GM23338 (cell line): ENCODE measurements at regions not wholly inside any gene's neighbourhood (a gene's known extent, or its start where the extent isn't known, plus 50 kb on each side); places are given as distances from the start of the nearest gene placed in this dataset.

Experiments
- ATAC-seq: fragments of 200-7000 bp; cut with Tn5 transposase; 3 replicates; pipeline ENCODE4 v1.9.1; 2020
- DNase-seq: peaks from one replicate; pipeline ENCODE4 v3.0.0-alpha.2; 2015; ENCODE audit warnings: low spot score
- H2AFZ ChIP-seq: fragments of 200-600 bp; sonication (generic); 2 replicates; pipeline ENCODE4 v1.8.0; 2016; ENCODE audit warnings: antibody characterized with exemption, mild to moderate bottlenecking, moderate library complexity
- H3F3A ChIP-seq: fragments of 200-600 bp; sonication (generic); replicated peaks from 2 replicates; pipeline ENCODE4 v1.8.0; 2017; ENCODE audit warnings: antibody characterized with exemption, mixed run types, low read depth
- H3K27ac ChIP-seq: fragments of 200-600 bp; sonication (generic); 2 replicates; pipeline ENCODE4 v1.6.1; 2016; ENCODE audit warnings: low read depth
- H3K27me3 ChIP-seq: fragments of 200-600 bp; sonication (generic); 2 replicates; pipeline ENCODE4 v1.8.0; 2016; ENCODE audit warnings: mild to moderate bottlenecking, mixed run types, moderate library complexity; ENCODE audit not compliant: insufficient read depth
- H3K36me3 ChIP-seq: fragments of 200-600 bp; sonication (generic); 2 replicates; pipeline ENCODE4 v1.8.0; 2016; ENCODE audit warnings: mild to moderate bottlenecking; ENCODE audit not compliant: insufficient read depth
- H3K4me1 ChIP-seq: fragments of 200-600 bp; sonication (generic); 2 replicates; pipeline ENCODE4 v1.8.0; 2016; ENCODE audit warnings: mild to moderate bottlenecking, moderate library complexity; ENCODE audit not compliant: insufficient read depth
- H3K4me2 ChIP-seq: fragments of 200-600 bp; sonication (generic); 2 replicates; pipeline ENCODE4 v1.7.1; 2017; ENCODE audit warnings: mixed run types
- H3K4me3 ChIP-seq: fragments of 200-600 bp; sonication (generic); 2 replicates; pipeline ENCODE4 v1.6.1; 2016; ENCODE audit warnings: mixed run types
- H3K79me2 ChIP-seq: fragments of 200-600 bp; sonication (generic); replicated peaks from 2 replicates; pipeline ENCODE4 v1.8.0; 2017; ENCODE audit warnings: mild to moderate bottlenecking; ENCODE audit not compliant: insufficient read depth
- H3K9me2 ChIP-seq: fragments of 200-600 bp; sonication (generic); 2 replicates; pipeline ENCODE4 v1.8.0; 2017; ENCODE audit not compliant: insufficient read depth
- H4K20me1 ChIP-seq: fragments of 200-600 bp; sonication (generic); replicated peaks from 2 replicates; pipeline ENCODE4 v1.8.0; 2017; ENCODE audit warnings: mild to moderate bottlenecking; ENCODE audit not compliant: insufficient read depth
- H3K27ac Mint-ChIP-seq: 2 replicates; pipeline ENCODE4 v1.8.0; 2020; ENCODE audit warnings: inconsistent platforms, mild to moderate bottlenecking, moderate library complexity, mixed read lengths
- H3K27me3 Mint-ChIP-seq: 3 replicates; pipeline ENCODE4 v1.8.0; 2022; ENCODE audit warnings: low read depth, mild to moderate bottlenecking, moderate library complexity, mixed read lengths, inconsistent platforms; ENCODE audit not compliant: insufficient read depth, poor library complexity
- H3K36me3 Mint-ChIP-seq: 3 replicates; pipeline ENCODE4 v1.8.0; 2021; ENCODE audit warnings: low read depth, mild to moderate bottlenecking, inconsistent platforms, moderate library complexity, mixed read lengths
- H3K4me1 Mint-ChIP-seq: 3 replicates; pipeline ENCODE4 v1.8.0; 2020; ENCODE audit warnings: mild to moderate bottlenecking, inconsistent platforms, mixed read lengths
- H3K4me3 Mint-ChIP-seq: 3 replicates; pipeline ENCODE4 v1.8.0; 2021; ENCODE audit warnings: moderate library complexity, mild to moderate bottlenecking, inconsistent platforms, mixed read lengths
- H3K9me3 Mint-ChIP-seq: 3 replicates; pipeline ENCODE4 v1.8.0; 2020; ENCODE audit warnings: moderate library complexity, mild to moderate bottlenecking, inconsistent platforms, mixed read lengths
- EZH2 ChIP-seq: fragments of 200-600 bp; sonication (generic); IDR thresholded peaks from one replicate; pipeline ENCODE4 v1.8.0; 2017; ENCODE audit warnings: antibody characterized with exemption, mild to moderate bottlenecking, low read depth; ENCODE audit not compliant: unreplicated experiment
- EZH2phosphoT487 ChIP-seq: fragments of 200-600 bp; sonication (generic); IDR thresholded peaks from one replicate; pipeline ENCODE4 v1.8.1; 2018; ENCODE audit warnings: antibody characterized with exemption; ENCODE audit not compliant: unreplicated experiment
- POLR2AphosphoS5 ChIP-seq: IDR thresholded peaks from 2 replicates; pipeline ENCODE4 v1.6.1; 2016; ENCODE audit warnings: antibody characterized with exemption, low read depth
- STAT1 ChIP-seq: IDR thresholded peaks from one replicate; pipeline ENCODE4 v1.6.1; 2016; ENCODE audit warnings: antibody characterized with exemption; ENCODE audit not compliant: unreplicated experiment
- ZNF331 ChIP-seq: fragments of 250-450 bp; sonication (Bioruptor Pico); IDR thresholded peaks from 2 replicates; pipeline ENCODE4 v1.5.0; 2020; ENCODE audit warnings: low read depth, mild to moderate bottlenecking, moderate library complexity
- TF ChIP-seq, protein P1 (sequence below): fragments of 250-450 bp; sonication (Bioruptor Pico); IDR thresholded peaks from 2 replicates; pipeline ENCODE4 v1.5.0; 2020; ENCODE audit warnings: mild to moderate bottlenecking, moderate library complexity
- TF ChIP-seq, protein P2 (sequence below): IDR thresholded peaks from 2 replicates; pipeline ENCODE4 v1.6.1; 2016; ENCODE audit warnings: antibody characterized with exemption
- TF ChIP-seq, protein P3 (sequence below), 2 experiments: fragments of 200-600 bp in 1 of 2; sonication (generic) in 1 of 2; conservative IDR thresholded peaks; 2 replicates each; pipeline versions ENCODE4 v1.5.1 to v1.6.1; 2016 to 2017; ENCODE audit warnings: antibody characterized with exemption in 2 of 2, low read depth in 2 of 2, mild to moderate bottlenecking in 2 of 2, moderate library complexity in 1 of 2
- TF ChIP-seq, protein P4 (sequence below): IDR thresholded peaks from one replicate; pipeline ENCODE4 v1.6.1; 2018; ENCODE audit warnings: antibody characterized with exemption; ENCODE audit not compliant: unreplicated experiment

DNA sequence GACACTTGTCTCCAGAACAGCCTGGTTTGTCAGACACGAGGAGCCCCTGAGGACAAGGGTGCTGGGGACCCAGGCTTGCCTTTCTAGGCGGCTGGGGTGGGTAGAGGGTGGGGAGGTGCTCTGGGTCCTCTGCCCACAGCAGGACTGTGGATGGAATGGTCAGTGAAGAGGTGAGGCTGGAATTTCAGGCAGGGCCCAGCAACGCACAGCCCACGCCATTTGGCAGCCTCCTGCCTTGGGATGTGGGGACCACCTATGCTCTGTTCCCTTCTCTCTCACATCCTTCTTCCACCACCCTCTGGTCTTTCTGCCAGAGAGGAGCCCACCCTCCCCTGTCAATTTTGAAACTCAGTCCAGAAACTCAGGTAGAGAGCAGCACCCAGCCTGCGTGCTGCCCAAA lies 103.2 kb downstream of the CXCL12 start:
- Mint-ChIP-seq H3K27ac (no peak overlapping the region), H3K36me3 (no peaks in the 10 kb centered on the region), H3K27me3 (peaks cover 3% of the 10 kb centered on the region), H3K9me3 (peaks cover 6% of the 10 kb centered on the region; the same call in 2 of the 3 replicates), H3K4me1 (peaks cover 15% of the 10 kb centered on the region), H3K4me3 (no peak overlapping the region)
- no peak overlapping the region for H3K27ac ChIP-seq
- H2AFZ ChIP-seq, result no peak overlapping the region
- 0 out of 2 replicates have a peak, but pooled peaks cover 4% of the 10 kb centered on the region for H3K4me1 ChIP-seq
- no peaks in the 10 kb centered on the region for H3K36me3 ChIP-seq
- no peak overlapping the region for H3K4me2 ChIP-seq
- H3F3A ChIP-seq, result no peaks in the 10 kb centered on the region
- ATAC-seq (no peak), DNase-seq (no peak)
- TF ChIP-seq, protein P1, sequence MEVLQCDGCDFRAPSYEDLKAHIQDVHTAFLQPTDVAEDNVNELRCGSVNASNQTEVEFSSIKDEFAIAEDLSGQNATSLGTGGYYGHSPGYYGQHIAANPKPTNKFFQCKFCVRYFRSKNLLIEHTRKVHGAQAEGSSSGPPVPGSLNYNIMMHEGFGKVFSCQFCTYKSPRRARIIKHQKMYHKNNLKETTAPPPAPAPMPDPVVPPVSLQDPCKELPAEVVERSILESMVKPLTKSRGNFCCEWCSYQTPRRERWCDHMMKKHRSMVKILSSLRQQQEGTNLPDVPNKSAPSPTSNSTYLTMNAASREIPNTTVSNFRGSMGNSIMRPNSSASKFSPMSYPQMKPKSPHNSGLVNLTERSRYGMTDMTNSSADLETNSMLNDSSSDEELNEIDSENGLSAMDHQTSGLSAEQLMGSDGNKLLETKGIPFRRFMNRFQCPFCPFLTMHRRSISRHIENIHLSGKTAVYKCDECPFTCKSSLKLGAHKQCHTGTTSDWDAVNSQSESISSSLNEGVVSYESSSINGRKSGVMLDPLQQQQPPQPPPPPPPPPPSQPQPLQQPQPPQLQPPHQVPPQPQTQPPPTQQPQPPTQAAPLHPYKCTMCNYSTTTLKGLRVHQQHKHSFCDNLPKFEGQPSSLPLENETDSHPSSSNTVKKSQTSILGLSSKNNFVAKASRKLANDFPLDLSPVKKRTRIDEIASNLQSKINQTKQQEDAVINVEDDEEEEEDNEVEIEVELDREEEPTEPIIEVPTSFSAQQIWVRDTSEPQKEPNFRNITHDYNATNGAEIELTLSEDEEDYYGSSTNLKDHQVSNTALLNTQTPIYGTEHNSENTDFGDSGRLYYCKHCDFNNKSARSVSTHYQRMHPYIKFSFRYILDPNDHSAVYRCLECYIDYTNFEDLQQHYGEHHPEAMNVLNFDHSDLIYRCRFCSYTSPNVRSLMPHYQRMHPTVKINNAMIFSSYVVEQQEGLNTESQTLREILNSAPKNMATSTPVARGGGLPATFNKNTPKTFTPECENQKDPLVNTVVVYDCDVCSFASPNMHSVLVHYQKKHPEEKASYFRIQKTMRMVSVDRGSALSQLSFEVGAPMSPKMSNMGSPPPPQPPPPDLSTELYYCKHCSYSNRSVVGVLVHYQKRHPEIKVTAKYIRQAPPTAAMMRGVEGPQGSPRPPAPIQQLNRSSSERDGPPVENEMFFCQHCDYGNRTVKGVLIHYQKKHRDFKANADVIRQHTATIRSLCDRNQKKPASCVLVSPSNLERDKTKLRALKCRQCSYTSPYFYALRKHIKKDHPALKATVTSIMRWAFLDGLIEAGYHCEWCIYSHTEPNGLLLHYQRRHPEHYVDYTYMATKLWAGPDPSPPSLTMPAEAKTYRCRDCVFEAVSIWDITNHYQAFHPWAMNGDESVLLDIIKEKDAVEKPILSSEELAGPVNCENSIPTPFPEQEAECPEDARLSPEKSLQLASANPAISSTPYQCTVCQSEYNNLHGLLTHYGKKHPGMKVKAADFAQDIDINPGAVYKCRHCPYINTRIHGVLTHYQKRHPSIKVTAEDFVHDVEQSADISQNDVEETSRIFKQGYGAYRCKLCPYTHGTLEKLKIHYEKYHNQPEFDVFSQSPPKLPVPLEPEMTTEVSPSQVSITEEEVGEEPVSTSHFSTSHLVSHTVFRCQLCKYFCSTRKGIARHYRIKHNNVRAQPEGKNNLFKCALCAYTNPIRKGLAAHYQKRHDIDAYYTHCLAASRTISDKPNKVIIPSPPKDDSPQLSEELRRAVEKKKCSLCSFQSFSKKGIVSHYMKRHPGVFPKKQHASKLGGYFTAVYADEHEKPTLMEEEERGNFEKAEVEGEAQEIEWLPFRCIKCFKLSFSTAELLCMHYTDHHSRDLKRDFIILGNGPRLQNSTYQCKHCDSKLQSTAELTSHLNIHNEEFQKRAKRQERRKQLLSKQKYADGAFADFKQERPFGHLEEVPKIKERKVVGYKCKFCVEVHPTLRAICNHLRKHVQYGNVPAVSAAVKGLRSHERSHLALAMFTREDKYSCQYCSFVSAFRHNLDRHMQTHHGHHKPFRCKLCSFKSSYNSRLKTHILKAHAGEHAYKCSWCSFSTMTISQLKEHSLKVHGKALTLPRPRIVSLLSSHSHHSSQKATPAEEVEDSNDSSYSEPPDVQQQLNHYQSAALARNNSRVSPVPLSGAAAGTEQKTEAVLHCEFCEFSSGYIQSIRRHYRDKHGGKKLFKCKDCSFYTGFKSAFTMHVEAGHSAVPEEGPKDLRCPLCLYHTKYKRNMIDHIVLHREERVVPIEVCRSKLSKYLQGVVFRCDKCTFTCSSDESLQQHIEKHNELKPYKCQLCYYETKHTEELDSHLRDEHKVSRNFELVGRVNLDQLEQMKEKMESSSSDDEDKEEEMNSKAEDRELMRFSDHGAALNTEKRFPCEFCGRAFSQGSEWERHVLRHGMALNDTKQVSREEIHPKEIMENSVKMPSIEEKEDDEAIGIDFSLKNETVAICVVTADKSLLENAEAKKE (CRISPR knock-in tag), result no peak
- 0 out of 2 replicates have a peak, but pooled peaks cover 3% of the 10 kb centered on the region for H3K9me2 ChIP-seq
- no peaks in the 10 kb centered on the region for H4K20me1 ChIP-seq
- no peaks in the 10 kb centered on the region for H3K79me2 ChIP-seq
- no peaks in the 10 kb centered on the region for H3K27me3 ChIP-seq
- H3K4me3 ChIP-seq, result no peak overlapping the region

DNA sequence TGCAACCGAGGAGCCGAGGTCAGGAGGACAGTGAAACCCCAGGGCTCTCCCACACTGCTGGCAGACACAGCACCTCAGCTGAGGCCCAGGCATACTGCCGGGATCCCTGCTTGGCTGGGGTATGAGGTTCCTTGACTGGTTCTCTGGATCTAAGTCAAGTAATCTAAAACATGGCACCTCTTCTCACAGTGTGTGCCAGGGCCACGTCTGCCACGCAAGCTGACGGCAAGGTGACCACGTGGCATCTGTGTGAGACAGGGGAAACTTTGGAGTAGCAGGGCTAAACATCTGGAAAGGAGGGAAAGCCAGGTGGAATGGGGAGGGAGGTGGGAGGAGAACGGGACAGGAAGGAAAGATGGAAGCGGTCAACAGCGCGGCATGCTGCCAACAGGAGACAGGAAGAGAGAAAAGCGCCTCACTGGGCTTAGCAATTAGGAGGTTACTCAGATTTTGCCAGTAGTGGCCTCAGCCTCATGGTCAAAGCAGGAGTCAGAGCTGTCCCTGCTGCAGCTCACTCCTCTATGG lies 103.7 kb downstream of the CXCL12 start:
- H3K4me3 ChIP-seq, result no peak overlapping the region
- no peak overlapping the region for H3K27ac Mint-ChIP-seq
- H3K9me2 ChIP-seq, result 0 out of 2 replicates have a peak, but pooled peaks cover 3% of the 10 kb centered on the region
- no peak overlapping the region for H3K4me3 Mint-ChIP-seq
- no peaks in the 10 kb centered on the region for H3K36me3 ChIP-seq
- peaks cover 10% of the 10 kb centered on the region for H3K4me1 Mint-ChIP-seq
- H3K27me3 ChIP-seq, result no peaks in the 10 kb centered on the region
- peaks cover 3% of the 10 kb centered on the region for H3K27me3 Mint-ChIP-seq
- DNase-seq, result no peak
- H3F3A ChIP-seq, result no peaks in the 10 kb centered on the region
- ATAC-seq, result no peak
- no peaks in the 10 kb centered on the region for H3K4me1 ChIP-seq
- H3K79me2 ChIP-seq, result no peaks in the 10 kb centered on the region
- H2AFZ ChIP-seq, result 0 out of 2 replicates have a peak overlapping the region, but pooled peaks have one; percentile 18
- no peaks in the 10 kb centered on the region for H4K20me1 ChIP-seq
- H3K36me3 Mint-ChIP-seq, result no peaks in the 10 kb centered on the region
- no peak overlapping the region for H3K27ac ChIP-seq
- H3K9me3 Mint-ChIP-seq, result peaks cover 10% of the 10 kb centered on the region
- no peak overlapping the region for H3K4me2 ChIP-seq
- TF ChIP-seq EZH2phosphoT487 (no peak), STAT1 (no peak), POLR2AphosphoS5 (no peak), ZNF331 (CRISPR knock-in tag) (no peak), EZH2 (no peak)
- TF ChIP-seq, protein P2, sequence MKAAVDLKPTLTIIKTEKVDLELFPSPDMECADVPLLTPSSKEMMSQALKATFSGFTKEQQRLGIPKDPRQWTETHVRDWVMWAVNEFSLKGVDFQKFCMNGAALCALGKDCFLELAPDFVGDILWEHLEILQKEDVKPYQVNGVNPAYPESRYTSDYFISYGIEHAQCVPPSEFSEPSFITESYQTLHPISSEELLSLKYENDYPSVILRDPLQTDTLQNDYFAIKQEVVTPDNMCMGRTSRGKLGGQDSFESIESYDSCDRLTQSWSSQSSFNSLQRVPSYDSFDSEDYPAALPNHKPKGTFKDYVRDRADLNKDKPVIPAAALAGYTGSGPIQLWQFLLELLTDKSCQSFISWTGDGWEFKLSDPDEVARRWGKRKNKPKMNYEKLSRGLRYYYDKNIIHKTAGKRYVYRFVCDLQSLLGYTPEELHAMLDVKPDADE, result no peak
- TF ChIP-seq, protein P3, sequence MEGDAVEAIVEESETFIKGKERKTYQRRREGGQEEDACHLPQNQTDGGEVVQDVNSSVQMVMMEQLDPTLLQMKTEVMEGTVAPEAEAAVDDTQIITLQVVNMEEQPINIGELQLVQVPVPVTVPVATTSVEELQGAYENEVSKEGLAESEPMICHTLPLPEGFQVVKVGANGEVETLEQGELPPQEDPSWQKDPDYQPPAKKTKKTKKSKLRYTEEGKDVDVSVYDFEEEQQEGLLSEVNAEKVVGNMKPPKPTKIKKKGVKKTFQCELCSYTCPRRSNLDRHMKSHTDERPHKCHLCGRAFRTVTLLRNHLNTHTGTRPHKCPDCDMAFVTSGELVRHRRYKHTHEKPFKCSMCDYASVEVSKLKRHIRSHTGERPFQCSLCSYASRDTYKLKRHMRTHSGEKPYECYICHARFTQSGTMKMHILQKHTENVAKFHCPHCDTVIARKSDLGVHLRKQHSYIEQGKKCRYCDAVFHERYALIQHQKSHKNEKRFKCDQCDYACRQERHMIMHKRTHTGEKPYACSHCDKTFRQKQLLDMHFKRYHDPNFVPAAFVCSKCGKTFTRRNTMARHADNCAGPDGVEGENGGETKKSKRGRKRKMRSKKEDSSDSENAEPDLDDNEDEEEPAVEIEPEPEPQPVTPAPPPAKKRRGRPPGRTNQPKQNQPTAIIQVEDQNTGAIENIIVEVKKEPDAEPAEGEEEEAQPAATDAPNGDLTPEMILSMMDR (conservative IDR thresholded peaks at IDR 0.05; ENCODE audit: low read depth in 2 of 2), result no peak
- TF ChIP-seq, protein P4, sequence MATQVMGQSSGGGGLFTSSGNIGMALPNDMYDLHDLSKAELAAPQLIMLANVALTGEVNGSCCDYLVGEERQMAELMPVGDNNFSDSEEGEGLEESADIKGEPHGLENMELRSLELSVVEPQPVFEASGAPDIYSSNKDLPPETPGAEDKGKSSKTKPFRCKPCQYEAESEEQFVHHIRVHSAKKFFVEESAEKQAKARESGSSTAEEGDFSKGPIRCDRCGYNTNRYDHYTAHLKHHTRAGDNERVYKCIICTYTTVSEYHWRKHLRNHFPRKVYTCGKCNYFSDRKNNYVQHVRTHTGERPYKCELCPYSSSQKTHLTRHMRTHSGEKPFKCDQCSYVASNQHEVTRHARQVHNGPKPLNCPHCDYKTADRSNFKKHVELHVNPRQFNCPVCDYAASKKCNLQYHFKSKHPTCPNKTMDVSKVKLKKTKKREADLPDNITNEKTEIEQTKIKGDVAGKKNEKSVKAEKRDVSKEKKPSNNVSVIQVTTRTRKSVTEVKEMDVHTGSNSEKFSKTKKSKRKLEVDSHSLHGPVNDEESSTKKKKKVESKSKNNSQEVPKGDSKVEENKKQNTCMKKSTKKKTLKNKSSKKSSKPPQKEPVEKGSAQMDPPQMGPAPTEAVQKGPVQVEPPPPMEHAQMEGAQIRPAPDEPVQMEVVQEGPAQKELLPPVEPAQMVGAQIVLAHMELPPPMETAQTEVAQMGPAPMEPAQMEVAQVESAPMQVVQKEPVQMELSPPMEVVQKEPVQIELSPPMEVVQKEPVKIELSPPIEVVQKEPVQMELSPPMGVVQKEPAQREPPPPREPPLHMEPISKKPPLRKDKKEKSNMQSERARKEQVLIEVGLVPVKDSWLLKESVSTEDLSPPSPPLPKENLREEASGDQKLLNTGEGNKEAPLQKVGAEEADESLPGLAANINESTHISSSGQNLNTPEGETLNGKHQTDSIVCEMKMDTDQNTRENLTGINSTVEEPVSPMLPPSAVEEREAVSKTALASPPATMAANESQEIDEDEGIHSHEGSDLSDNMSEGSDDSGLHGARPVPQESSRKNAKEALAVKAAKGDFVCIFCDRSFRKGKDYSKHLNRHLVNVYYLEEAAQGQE, result no peak
